HG03025 (cell line): ENCODE measurements at regions not wholly inside any gene's neighbourhood (a gene's known extent, or its start where the extent isn't known, plus 50 kb on each side); places are given as distances from the start of the nearest gene placed in this dataset.
"Not testable (repeated sequence)": the region's sequence is repeated elsewhere in the genome, so short reads cannot be mapped to it uniquely, and the experiment has no call there.

Experiments
- ATAC-seq: cut with Tn5 transposase; IDR thresholded peaks from one replicate; pipeline ENCODE4 v1.9.1; 2021; ENCODE audit warnings: mild to moderate bottlenecking, moderate library complexity; ENCODE audit not compliant: unreplicated experiment, low FRiP score

DNA sequence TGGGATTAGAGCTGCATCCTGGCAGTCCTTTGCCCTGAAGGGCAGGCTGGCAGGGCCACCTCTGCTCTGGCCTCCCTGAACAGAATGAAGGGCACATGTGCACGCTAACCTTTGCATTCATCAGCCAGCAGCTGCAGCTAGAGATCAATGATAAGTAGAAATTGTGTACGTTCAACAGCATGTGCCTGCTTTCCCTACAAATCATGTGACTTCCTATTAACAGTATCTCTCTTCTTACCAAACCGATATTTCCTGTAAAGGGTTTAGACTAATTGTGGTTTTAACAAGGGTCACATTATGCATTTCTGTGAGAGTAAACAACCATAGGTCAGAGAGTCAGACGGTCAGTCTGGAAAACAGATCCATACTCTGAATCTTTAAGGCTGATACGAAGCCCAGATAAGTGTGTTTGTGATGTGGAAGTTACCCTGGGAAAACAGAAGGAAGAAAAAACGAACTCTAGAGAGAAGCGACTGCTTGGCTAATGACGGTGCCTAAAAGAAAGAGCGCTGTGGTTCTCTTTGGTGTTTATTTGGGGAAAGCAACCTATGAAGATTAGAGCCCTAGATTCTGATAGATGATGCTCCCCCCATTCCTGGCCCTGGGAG lies 219.4 kb downstream of the MAF start:
- no peak for ATAC-seq

DNA sequence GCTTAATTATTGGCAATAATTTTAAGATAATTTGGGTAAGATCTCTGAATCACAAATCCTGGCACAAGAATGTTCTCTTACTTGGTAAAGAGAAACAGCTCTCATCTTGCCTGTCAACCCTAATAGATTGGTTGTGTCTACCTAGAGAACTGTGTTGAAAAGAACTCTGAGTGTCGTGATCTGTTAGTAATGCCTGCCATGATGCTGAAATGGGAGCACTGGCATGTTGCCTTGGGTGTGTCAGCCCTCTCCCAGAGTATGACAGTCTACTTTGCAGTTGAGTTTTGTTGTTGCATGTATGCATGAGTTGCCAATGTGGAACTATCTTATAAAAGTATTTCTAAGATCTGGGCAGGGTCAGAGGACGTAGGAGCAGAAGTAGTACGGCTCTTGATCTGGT lies 221.4 kb downstream of the MAF start:
- no peak for ATAC-seq

DNA sequence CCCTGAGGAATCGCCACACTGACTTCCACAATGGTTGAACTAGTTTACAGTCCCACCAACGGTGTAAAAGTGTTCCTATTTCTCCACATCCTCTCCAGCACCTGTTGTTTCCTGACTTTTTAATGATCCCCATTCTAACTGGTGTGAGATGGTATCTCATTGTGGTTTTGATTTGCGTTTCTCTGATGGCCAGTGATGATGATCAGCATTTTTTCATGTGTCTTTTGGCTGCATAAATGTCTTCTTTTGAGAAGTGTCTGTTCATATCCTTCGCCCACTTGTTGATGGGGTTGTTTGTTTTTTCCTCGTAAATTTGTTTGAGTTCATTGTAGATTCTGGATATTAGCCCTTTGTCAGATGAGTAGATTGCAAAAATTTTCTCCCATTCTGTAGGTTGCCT lies 223.5 kb downstream of the MAF start:
- ATAC-seq = not testable (repeated sequence)

DNA sequence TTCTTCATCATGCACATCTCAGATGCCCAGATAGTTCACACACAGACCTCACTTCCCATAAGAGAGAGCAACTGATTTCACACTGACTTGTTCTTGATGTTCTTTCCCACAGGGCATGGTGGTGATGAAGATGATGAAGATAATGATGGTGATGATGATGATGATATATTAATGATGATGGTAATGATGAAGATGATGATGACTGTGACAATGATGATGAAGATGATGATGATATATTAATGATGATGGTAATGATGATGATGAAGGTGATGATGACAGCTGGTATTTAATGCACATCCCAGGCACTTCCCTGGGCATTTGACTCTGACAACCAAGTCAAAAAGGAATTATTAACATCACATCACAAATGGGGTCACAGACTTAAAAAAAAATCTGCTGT lies 225.2 kb downstream of the MAF start:
- ATAC-seq = no peak

DNA sequence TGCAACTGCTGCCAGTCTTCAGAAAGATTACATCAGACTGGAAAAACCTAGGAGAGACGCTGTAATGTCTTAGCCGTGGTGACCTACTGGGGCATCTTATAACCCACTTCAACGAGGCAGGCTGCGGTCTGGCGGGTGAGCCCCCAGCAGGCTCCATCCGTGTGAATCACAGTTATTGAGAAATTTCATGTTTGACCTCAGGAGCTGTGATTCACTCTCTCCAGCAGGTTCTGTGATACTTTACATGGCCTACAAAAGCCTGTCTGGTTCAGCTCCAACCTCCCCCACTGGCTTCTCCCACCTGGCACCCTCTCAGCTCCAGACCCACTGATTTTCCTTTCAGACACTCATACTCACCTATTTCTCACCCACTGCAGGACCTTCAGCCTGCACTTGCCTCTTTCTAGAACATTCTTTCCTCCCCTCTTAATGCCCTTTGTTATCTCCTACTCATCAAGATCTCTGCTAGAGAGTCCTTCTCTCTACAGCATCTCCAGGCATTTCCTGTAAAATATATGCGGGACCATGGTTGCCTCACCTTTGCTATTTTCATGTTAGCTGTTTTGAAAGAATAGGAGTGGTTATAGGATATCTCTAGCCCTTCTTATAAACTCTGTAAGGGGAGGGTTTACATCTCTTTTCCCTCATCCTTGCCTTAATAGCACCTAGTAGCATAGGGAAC lies 227.9 kb downstream of the MAF start:
- ATAC-seq = no peak

DNA sequence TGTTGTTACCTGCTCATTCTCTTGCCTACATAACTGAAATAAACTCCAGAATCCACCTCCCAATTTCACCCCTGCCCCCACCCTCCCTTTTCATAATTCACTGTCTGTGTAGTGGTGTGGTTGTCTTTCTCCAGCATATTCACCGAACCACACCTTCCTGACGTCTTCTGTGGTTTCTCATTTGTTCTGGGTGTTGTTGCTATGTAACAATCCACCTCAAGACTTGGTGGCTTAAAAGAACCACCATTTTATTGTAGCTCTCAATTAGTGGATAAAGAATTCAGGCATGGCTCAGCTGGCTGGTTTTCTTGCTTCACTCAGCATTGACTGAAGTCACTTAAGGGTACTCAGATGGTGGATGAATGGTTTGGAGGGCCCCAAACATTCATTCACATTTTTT lies 229.8 kb downstream of the MAF start:
- ATAC-seq = no peak

DNA sequence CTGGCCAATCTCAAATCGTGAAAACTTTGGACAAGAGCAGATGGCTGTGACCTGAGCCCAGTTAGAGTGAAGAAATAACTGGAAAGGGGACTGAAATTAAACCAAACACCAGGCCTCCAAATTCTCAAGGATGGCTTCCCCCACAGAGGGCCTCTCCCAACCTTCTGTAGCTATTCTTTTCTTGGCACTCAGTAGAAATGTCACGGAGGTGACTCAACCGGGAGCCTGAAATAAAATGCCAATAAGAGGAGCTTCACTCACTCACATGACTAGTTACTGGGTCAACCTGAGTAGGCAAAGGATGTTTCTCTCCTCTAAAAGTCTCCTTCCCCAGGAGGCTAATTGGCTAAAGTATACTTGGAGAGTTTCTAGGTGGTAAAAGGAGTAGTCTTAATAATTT lies 230.7 kb downstream of the MAF start:
- no peak for ATAC-seq

DNA sequence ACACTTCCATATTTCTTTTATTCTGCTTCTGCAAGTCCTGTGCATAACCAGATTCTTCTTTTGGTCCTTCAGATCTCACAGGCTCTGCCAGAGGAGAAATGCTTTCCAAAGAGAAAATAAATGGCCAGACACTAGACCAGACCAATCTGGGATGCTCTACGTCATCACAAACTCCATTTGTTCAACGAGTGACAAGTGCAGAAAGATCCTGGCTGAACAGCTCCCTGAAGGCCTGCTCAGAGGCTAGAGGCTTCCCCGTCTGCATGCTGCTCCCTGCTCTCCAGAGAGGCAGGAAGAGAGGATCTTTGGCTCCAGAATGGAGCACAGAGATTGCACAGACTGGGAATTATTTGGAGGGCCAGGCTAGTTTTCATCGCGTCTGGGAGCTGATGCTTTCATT lies 232.7 kb downstream of the MAF start:
- no peak for ATAC-seq

DNA sequence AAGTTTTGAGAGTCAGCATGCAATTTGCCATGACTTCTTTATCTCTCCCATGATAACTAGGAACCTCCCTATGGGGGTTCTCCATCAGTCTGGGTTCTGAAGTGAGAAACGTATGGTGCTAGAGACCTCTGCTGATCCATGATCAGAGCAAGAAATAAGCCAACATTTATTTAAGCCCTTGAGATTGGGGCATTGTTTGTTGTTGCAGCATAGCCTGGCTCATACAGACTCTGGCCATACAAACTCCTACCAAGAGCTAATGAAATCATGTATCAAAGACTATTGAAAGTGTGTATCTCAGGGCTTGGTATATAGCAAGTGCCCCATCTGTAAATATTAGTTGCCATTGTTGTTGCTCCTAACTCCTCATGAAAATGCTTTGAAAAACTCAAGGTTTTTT lies 233.9 kb downstream of the MAF start:
- no peak for ATAC-seq

DNA sequence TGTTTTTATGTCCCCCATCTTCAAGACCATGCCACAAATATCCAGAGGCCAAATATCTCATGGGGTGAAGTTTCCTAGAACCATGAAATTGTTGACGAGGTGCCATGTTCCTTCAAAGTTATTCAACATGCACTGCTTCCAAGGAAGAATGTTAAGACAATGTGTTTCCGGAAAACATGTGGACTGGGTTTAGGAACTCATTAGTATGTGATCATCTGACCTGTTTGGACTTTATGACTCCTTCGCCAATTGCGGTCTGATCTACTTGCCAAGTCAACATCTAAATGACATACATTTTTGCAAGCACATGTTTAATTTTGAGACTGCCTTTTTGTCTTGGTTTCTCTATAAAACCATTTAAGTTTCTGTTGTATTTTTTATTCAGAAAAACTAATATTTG lies 234.8 kb downstream of the MAF start:
- ATAC-seq = no peak

DNA sequence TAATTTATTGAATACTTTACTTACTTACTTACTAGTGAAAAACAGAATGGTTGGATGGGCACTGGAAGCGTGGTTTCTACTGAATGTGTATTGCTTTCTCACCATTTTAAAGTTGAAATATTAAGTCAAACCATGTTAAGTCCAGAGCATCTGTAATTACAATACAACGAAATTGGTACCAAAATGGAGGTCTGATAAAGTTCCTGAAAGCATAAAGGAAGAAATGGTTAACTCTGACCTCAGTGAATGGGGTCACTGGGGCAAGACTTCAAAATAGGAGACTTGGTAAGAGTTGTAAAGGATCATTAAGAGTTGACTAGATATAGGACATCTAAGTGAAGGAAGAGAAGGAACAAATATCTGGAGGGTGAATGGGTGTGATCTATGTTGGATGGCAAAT lies 237.1 kb downstream of the MAF start:
- no peak for ATAC-seq

DNA sequence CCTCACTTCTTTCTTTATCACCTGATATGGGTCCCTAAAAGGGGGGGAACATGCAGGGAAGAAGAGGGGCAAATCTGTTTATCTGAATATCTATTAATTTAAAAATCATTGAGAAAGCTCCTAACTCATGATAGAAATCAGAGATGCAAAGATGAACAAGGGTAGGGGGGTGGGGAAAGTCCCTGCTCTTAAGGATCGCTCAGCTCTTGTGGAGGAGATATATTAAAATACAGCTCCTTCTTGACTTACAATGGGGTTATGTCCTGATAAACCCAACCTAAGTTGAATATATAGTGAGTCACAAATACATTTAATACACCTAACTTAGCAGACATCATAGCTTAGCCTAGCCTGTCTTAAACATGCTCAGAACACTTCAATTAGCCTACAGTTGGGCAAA lies 237.5 kb downstream of the MAF start:
- no peak for ATAC-seq

DNA sequence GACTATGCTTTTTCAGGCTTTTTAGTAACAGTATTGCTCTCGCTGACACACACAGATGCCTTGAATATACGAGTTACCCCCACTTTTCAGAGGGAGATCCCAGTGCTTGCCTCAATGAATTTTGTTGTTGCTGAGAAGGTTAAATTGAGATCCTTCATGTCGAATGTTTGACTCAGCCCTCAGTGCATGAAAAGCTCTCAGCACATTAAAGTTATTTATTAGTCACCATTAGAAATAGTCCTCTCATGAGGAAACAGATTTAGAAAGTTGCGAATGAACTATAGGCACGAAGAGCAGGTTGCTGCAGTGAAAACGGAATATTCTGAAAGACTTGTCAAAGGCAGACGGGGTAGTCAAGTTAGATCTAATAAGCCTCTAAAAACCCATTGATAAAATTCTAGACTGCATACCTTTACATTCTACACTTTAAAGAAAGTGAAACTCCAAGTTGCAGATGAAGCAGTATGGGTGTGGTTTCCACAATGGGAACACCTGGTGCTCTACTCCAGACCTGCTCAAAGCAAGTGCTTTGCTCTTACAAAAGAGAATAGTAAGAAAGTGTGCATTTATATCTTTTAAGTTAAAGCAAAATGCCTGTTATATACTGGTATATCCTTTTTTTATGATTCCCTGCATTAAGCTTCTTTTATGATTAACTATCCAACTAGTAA lies 238.1 kb downstream of the MAF start:
- no peak for ATAC-seq

DNA sequence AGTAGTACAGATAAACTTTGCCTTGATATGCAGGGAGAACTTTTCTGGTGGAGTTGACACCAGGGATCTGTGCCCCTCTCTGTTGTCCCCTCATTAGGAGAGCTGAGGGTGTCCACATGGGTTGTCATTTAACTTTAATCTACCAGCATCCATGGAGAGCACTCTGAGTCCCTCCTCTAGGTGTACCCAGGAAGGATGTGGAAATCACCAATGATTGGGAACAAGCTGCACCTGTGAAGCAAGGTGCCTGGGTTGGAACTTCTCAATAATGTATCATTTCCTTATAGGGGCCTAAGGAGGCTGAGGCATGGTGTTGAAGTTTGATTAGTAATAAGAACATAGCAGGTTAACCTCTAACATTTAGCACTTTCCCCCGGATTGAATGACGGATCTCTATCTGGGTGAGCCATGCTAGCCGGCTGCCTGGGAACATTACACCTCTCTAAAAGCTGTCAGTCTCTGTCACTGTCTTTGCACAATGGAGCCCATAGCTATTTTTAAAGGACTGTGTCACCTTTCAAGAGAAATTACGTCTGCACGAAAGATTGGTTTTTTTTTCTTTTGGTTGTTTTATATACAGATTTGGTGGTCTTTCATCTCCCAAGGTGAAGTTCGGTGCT lies 239.3 kb downstream of the MAF start:
- no peak for ATAC-seq

DNA sequence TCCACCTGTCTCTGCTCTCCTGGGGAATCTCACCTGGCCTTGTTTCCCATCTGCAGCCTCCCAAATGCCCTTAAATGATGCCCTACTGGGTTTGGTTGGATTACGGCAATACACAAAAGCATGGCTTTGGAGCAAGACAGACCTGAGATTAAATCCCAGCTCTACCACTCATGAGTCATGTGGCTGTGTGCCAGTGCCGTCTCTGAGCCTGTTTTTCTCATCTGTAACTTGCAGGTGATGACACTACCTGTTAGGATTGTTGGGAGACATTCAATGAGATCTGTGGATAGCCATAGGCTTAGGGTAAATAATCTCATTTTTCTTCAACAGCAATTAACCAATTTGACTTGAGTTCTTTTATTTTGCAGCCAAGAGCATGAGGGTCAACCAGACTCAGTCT lies 240.3 kb downstream of the MAF start:
- no peak for ATAC-seq

DNA sequence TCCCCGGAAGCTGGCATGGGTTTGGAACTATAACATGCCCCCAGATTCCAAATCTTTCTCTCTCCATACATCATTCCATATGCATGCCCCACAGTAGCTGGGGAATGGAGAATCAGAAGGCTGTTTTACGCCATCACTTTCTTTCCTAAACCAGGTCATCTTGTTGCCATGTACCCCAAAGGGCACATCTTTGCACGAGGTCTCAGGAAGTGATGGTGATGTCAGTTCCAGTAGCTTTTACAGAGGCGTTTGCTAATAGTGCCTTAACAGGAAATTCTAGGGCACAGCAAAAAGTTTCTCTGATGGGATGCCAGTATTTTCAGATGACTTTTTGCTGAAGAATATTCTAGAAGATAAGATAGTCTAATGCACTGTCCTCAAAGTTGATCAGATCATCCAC lies 241.5 kb downstream of the MAF start:
- ATAC-seq = no peak

DNA sequence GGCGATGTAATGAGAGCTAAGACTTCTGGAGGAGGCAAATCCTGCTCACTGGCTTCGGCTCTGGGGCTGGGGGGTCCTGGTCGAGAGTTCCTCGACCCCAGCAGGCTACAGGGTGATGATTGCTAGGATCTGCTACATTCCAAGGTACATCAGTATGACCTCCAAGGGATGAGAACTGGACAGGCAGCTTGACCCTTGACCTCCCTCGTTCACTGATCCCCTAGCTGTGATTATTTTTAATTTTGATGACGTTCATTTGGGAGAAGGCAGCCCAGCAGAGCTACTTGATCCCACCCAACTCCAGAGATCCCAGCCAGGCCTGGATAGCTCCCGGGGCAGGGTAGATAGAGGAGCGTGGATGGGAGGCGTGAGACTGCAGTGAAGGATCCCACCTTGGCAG lies 242.3 kb downstream of the MAF start:
- no peak for ATAC-seq

DNA sequence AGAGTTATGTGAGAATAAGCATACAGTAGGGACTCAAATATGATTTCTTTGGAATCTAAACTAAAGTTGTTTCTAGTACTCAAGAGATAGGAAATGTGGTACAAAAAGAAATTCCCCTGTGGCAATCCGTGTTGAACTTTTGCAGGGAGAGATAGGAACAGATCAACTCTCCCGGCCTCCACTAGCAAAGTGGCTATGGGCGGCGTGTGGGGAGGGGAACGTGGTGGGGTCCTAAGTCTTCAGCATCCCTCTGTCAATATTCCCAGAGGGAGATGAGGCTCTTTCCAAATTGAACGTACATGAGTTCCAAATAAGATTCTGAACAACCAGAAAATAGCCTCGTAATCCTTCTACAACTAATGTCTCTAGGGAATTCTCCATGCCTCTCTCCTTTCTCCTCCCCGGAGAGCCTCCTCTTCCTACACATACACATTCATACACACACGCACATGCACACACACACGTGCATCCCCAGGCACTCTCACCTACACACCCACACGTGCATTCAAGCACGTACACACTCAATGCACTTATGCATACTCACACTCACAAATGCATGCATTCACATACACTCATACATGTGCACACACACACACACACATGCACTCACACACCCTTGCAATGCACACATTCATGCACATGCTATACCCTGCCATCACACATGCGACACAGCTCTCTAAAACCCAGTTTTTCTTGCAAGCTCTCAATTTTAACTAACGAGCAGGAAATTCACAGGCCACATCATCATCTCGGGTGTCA lies 244.8 kb downstream of the MAF start:
- ATAC-seq = no peak

DNA sequence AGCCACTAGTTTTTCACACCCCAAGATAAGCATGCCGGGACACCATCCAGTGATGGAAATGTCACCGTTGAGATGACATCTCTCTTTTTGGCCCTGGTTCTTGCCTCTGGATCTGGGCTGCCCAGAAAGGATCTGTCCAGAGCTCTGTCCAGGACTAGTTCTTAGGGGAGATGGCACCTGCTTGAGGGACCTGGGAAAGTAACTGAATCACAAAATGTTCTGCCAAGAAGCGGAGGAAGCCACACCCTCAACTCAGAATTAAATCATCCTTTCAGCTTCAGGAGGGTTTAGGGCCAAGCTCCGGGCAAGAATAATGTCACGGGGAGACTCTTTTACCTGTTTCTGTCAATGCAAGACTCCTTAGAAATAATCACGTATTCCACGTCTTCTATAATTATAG lies 248.6 kb downstream of the MAF start:
- ATAC-seq = no peak

DNA sequence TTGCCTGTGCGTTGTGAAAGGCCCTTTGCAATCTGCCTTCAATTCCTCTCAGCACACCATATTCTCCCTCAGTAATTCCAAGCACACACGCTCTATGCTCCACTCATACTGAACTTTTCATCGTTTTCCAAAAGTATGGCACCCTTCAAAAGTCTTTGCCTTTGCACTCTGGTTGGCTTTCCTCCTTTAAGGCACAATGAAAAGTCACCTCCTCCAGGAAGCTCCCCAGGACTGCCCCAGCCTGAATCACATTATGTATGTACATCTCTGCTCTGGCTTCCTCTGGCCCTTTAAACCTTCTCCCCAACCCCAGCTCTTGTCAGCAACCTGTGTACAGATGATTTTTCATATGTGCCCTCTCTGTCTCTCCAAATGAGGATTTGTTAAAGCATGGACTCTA lies 250.7 kb downstream of the MAF start:
- no peak for ATAC-seq
